ENCODE measurements at regions not wholly inside any gene's neighbourhood (a gene's known extent, or its start where the extent isn't known, plus 50 kb on each side); places are given as distances from the start of the nearest gene placed in this dataset.

- TF ChIP-seq CTCF (conservative IDR thresholded peaks at IDR 0.05; ENCODE audit: low read depth in 2 of 2) (no peak), POLR2AphosphoS5 (IDR thresholded peaks at IDR 0.05; ENCODE audit: low read depth) (no peak), EZH2 (IDR thresholded peaks at IDR 0.05; ENCODE audit: low read depth, unreplicated experiment) (no peak)
These were observed 417.7 kb downstream of the TAF11L14 start for GRCh38 chr5:18051953-18052352.
